Muscle layer of colon (tissue), 2 donors: ENCODE measurements at regions not wholly inside any gene's neighbourhood (a gene's known extent, or its start where the extent isn't known, plus 50 kb on each side); places are given as distances from the start of the nearest gene placed in this dataset.

Source experiments
- H3K27ac ChIP-seq: one replicate; pipeline ENCODE4 v1.7.0; 2013; ENCODE audit warnings: low read depth, mild to moderate bottlenecking, low read length, moderate library complexity
- H3K27me3 ChIP-seq, 2 donors: one replicate each; pipeline ENCODE4 v1.7.0; 2013; ENCODE audit warnings: low read length in 2 of 2, mild to moderate bottlenecking in 2 of 2; ENCODE audit not compliant: insufficient read depth in 2 of 2, control insufficient read depth in 1 of 2
- H3K36me3 ChIP-seq: one replicate; pipeline ENCODE4 v1.7.0; 2013; ENCODE audit warnings: mild to moderate bottlenecking, low read length; ENCODE audit not compliant: insufficient read depth
- H3K4me1 ChIP-seq: one replicate; pipeline ENCODE4 v1.7.0; 2013; ENCODE audit warnings: mild to moderate bottlenecking, low read length; ENCODE audit not compliant: insufficient read depth
- H3K4me3 ChIP-seq, 2 donors: one replicate each; pipeline ENCODE4 v1.7.0; 2013; ENCODE audit warnings: low read length in 2 of 2, low read depth in 1 of 2, mild to moderate bottlenecking in 1 of 2, moderate library complexity in 1 of 2
- H3K9ac ChIP-seq: one replicate; pipeline ENCODE4 v1.7.0; 2013; ENCODE audit warnings: low read length
- H3K9me3 ChIP-seq: one replicate; pipeline ENCODE4 v1.7.0; 2013; ENCODE audit warnings: mild to moderate bottlenecking, low read length
- donor health status: abdominal sarcoma.
- donor health status: Adenocarcinoma of cecum.

DNA sequence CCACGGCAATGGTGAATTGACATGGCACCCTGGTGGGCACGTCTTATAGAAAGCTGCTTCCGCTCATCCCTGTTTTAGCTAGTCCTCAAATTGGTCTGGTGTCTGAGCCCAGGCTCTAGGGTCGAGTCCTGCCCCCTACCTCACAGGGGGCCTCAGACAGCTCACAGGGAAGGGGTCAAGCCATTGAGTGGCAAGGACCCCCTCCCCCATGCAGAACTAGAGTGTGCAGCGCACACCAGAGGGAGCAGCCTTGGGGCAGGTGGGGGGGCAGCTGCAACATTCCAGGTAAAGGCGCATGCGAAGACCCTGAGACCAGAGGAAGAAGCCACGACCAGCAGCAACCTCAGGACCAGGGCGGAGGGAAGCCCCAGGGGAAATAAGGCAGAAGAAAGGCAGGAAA is 240.4 kb upstream of the PPP2R2D start:
- Histone ChIP-seq H3K36me3 (no peaks in the 10 kb centered on the region), H3K4me1 (no peaks in the 10 kb centered on the region), H3K4me3 (no peak overlapping the region), H3K27ac (no peak overlapping the region), H3K9ac (no peak overlapping the region), H3K9me3 (no peaks in the 10 kb centered on the region), H3K27me3 (no peaks in the 10 kb centered on the region)

DNA sequence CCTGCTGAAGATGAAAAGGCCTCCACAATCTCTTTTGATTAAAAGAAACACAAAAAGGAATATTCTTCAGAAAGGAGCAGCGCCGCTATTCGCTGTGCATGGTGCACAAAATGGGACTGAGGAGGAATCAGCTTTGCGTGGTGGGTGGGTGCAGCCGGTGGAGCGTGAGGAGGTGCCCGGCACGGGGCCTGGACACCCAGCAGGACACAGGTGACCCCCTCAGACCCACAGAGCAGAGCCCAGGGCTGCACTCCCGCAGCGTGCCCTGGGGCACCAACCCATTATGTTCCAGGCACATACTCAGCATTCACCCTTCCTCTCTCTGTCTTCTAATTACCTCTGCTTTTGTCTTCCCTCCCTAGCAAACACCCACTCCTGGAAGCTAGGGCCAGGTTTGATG is 238.0 kb upstream of the PPP2R2D start:
- H3K9me3 ChIP-seq = no peaks in the 10 kb centered on the region
- no peaks in the 10 kb centered on the region for H3K27me3 ChIP-seq
- H3K36me3 ChIP-seq = no peaks in the 10 kb centered on the region
- no peaks in the 10 kb centered on the region for H3K4me1 ChIP-seq
- H3K9ac ChIP-seq = no peak overlapping the region
- H3K27ac ChIP-seq = no peak overlapping the region
- no peak overlapping the region for H3K4me3 ChIP-seq

DNA sequence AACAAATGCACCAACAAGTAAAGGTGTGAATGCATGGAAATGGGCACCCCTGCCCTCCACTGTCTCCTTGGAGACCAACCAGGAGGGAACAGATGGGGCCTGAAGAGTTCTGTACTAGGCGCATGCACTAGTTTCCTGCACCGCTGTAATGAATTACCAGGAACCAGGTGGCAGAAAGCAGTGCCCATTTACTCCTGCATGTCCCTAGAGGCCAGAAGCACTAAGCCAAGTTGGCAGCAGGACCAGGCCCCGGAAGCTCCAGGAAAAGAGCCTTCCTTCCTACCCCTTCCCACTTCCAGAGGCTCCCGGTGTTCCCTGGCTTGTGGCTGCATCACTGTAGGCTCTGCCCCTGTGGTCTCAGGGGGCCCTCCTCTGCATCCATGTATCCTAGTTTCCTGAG is 237.5 kb upstream of the PPP2R2D start:
- no peaks in the 10 kb centered on the region for H3K36me3 ChIP-seq
- no peak overlapping the region for H3K27ac ChIP-seq
- H3K9ac ChIP-seq = no peak overlapping the region
- H3K4me3 ChIP-seq = no peak overlapping the region
- H3K9me3 ChIP-seq = no peaks in the 10 kb centered on the region
- no peaks in the 10 kb centered on the region for H3K27me3 ChIP-seq
- H3K4me1 ChIP-seq = no peaks in the 10 kb centered on the region

DNA sequence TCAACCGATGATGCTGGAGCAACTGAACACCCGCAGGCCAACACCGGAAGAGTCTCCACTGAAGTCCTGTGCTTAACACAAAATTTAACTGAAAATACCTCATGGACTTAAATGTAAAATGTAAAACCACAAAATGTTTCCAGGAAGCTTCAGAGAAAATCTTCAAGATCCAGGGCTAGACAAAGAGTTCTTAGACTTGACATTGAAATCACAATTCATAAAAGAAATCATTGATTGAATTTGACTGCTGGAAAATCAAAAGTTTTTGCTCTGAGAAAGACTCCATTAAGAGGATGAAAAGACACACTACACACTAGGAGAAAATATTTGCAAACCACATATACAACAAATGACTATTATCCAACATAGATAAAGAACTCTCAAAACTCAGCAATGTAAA is 234.7 kb upstream of the PPP2R2D start:
- H3K4me1 ChIP-seq = no peaks in the 10 kb centered on the region
- H3K27me3 ChIP-seq = no peaks in the 10 kb centered on the region

DNA sequence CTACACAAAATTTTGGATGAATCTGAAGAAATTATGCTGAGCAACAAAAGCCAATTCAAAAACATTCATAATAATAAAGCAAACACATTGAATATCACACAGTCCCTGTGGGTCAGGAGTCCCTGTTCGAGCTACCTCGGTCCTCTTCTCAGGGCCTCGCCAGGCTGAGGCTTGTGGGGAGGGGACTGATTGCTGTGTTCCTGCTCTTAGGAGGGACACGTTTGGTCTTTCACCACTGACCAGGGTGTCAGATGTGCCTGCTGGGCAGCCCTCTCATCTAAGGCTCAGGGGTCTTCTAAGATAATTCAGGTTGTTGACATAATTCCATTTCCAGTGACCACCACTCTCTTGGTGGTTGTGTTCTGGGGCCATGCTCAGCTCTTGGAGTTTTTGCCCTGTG is 233.8 kb upstream of the PPP2R2D start:
- Histone ChIP-seq H3K27ac (no peak overlapping the region), H3K4me3 (no peak overlapping the region), H3K36me3 (no peaks in the 10 kb centered on the region), H3K4me1 (no peaks in the 10 kb centered on the region), H3K27me3 (no peaks in the 10 kb centered on the region), H3K9ac (no peak overlapping the region), H3K9me3 (peaks cover 2% of the 10 kb centered on the region)

More for the DNA sequence above, 234.7 kb upstream of the PPP2R2D start:
- Histone ChIP-seq H3K4me3 (no peak overlapping the region), H3K36me3 (no peaks in the 10 kb centered on the region), H3K9ac (no peak overlapping the region), H3K27ac (no peak overlapping the region), H3K9me3 (no peaks in the 10 kb centered on the region)

DNA sequence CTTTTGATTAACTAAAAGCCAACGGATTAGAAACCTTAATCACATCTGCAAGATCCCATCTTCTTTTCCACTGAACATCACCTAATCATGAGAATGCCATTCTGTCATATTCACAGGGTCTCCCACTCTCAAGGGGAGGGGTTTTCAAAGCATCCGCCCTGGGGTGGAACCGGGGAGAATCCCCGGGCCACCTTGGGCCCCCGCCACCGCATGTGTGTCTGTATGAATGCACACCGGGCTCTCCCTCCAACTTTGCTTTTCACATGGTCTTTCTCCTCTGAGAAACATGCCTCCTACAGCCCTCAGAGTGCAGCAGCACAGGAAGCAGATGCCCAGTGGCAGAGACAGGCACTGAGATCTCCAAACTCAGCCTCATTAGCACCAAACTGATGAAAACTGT is 233.2 kb upstream of the PPP2R2D start:
- peaks cover 7% of the 10 kb centered on the region for H3K9me3 ChIP-seq
- H3K9ac ChIP-seq = no peak overlapping the region
- H3K27me3 ChIP-seq = no peaks in the 10 kb centered on the region

DNA sequence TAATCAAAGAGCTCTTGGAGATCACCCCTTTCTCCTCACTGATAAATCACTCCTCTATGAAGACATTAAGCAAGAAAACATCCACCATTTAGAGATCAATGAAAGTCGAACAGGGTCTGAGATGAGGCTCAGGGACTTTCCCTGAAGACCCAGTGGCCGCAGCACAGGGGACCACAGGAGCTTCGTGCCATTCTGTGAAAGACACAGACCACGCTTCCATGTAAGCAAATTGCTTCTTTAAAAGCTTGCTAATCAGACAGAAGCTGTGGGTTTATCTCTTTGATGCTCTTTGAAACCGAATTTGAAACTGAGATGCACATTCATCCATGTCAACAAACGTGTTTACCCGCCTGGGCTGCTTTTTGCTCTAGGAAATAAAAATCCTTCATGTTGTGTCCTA is 231.9 kb upstream of the PPP2R2D start:
- Histone ChIP-seq H3K27me3 (no peaks in the 10 kb centered on the region), H3K9me3 (peaks cover 7% of the 10 kb centered on the region), H3K36me3 (no peaks in the 10 kb centered on the region), H3K4me1 (no peaks in the 10 kb centered on the region), H3K4me3 (no peak overlapping the region), H3K27ac (no peak overlapping the region), H3K9ac (no peak overlapping the region)

More for the DNA sequence above, 233.2 kb upstream of the PPP2R2D start:
- Histone ChIP-seq H3K4me1 (no peaks in the 10 kb centered on the region), H3K36me3 (no peaks in the 10 kb centered on the region), H3K27ac (no peak overlapping the region), H3K4me3 (no peak overlapping the region)

DNA sequence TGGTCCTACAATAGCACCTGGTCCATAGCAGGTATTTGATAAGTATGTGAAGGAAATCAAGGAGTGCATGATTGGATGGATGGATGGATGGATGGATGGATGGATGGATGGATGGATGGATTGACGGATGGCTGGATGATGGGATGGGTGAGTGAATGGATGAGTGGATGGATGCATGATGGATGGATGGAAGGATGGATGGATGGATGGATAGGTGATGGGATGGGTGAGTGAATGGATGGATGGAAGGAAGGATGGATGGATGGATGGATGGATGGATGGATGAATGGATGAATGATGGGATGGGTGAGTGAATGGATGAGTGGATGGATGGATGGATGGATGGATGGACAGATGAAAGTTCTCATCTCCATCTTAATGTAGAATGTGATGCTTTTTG is 231.0 kb upstream of the PPP2R2D start:
- no peak overlapping the region for H3K9ac ChIP-seq
- H3K36me3 ChIP-seq = no peaks in the 10 kb centered on the region

DNA sequence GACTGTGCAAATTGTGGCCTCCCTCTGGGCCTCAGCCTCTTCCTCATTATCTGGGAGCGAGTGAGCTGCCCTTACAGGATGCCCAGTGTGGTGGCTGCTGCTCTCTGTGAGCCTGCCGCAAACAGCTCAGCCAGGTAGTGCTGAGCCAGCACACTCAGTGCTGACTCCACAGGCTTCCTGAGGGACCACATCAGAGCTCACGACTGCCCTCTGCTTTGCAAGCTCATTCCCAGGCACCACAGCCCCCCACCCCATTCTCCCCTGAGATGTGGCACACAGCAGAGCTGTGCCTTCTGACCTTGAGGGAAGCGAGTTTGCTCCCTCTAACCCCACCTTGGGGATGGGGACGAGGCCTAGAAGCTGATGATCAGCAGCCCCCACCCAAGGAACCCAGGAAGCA is 230.5 kb upstream of the PPP2R2D start:
- Histone ChIP-seq H3K9me3 (peaks cover 7% of the 10 kb centered on the region), H3K27ac (no peak overlapping the region), H3K9ac (no peak overlapping the region), H3K27me3 (no peaks in the 10 kb centered on the region), H3K36me3 (no peaks in the 10 kb centered on the region), H3K4me3 (no peak overlapping the region), H3K4me1 (no peaks in the 10 kb centered on the region)

More for the DNA sequence above, 231.0 kb upstream of the PPP2R2D start:
- no peaks in the 10 kb centered on the region for H3K4me1 ChIP-seq
- H3K27ac ChIP-seq = no peak overlapping the region
- peaks cover 7% of the 10 kb centered on the region for H3K9me3 ChIP-seq
- H3K27me3 ChIP-seq = no peaks in the 10 kb centered on the region
- H3K4me3 ChIP-seq = no peak overlapping the region

DNA sequence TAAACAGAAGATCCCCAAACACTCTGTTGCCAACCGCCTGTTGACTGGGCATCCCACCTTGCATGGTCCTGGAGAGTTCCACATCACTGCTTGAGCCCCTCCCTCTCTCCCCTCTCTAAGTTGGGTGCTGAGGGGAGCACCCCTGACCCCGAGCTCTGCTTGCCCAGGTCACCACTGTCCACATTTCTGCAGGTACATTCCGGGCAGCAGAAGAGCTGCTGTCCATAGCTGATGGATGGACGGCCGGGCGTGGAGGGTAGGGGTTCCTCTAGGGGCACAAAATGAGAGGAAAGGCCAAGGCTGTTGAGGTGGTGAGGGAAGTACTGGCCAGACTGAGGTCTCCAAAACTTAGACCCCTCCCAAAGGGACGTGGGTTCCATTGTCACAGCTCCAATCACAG is 227.4 kb upstream of the PPP2R2D start:
- Histone ChIP-seq H3K4me3 (no peak overlapping the region), H3K9ac (no peak overlapping the region), H3K27me3 (no peaks in the 10 kb centered on the region), H3K9me3 (peaks cover 7% of the 10 kb centered on the region), H3K27ac (no peak overlapping the region), H3K36me3 (no peaks in the 10 kb centered on the region), H3K4me1 (no peaks in the 10 kb centered on the region)

DNA sequence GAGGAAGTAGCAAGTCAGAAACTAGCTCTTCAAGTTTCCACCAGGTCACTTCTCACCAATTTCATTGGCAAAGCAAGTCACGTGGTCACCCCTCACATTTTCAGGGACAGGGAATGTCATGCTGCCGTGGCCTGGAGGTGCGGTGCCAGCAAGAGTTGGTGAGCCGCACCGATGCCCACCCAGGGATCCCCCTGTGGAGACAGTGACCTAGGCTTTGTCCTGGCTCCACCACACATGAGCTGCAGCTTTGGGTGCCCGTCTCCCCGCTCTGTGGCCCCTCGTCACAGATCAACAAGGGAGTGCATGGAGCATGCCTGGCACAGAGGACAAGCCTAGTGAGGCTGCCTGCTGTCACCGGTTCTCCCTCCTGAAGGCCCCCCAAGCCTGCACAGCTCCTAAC is 226.7 kb upstream of the PPP2R2D start:
- no peak overlapping the region for H3K4me3 ChIP-seq
- no peaks in the 10 kb centered on the region for H3K36me3 ChIP-seq

DNA sequence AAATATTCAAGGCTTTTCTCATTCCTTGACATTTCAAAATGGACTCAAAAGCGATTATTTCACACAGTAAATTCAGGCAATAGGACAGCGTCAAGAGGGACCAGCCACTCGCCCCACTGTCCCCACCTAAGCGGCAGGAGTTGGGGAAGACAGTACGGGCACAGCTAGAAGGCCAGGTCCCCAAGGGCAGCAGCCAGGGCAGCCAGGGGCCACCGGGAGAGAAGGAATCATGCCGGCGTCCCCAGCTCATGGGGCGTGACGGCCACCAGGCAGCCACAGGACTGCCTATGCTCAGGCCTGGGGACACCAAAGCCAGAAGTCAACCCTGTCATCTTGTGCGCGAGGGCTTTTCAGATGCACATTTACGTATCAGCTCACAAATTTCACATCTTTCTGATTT is 225.7 kb upstream of the PPP2R2D start:
- Histone ChIP-seq H3K27ac (no peak overlapping the region), H3K36me3 (no peaks in the 10 kb centered on the region), H3K4me1 (no peaks in the 10 kb centered on the region), H3K4me3 (no peak overlapping the region), H3K9me3 (peaks cover 7% of the 10 kb centered on the region), H3K27me3 (no peaks in the 10 kb centered on the region), H3K9ac (no peak overlapping the region)

More for the DNA sequence above, 226.7 kb upstream of the PPP2R2D start:
- no peak overlapping the region for H3K9ac ChIP-seq
- H3K4me1 ChIP-seq = no peaks in the 10 kb centered on the region
- peaks cover 7% of the 10 kb centered on the region for H3K9me3 ChIP-seq
- no peak overlapping the region for H3K27ac ChIP-seq
- no peaks in the 10 kb centered on the region for H3K27me3 ChIP-seq
